ENCODE measurements at regions not wholly inside any gene's neighbourhood (a gene's known extent, or its start where the extent isn't known, plus 50 kb on each side); places are given as distances from the start of the nearest gene placed in this dataset.
A peak's percentile ranks its signal among the peaks of the same experiment; 100 is the strongest.
"Not testable (repeated sequence)": the region's sequence is repeated elsewhere in the genome, so short reads cannot be mapped to it uniquely, and the experiment has no call there.

DNA sequence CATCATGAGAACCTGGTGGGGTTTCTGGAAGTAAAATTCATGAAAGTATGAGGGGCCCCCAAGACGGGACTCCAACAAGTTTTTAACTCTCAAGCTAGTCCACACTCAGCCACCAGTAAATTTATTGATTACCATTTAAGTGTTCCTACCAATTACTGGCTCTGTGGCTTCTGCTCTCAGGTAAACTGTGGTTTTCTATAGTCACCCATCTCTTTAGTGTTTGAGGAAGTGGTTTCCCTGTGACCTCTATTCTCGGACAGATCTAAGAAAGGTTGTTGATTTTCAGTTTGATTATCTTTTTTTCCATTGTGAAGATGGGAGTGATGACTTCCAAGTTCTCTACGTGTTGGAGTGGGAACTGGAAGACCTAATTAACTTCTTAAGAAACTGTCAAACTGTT, 869.6 kb downstream of the CDY1 start:
- not testable (repeated sequence) for DNase-seq (ENCODE audit: low spot score)

DNA sequence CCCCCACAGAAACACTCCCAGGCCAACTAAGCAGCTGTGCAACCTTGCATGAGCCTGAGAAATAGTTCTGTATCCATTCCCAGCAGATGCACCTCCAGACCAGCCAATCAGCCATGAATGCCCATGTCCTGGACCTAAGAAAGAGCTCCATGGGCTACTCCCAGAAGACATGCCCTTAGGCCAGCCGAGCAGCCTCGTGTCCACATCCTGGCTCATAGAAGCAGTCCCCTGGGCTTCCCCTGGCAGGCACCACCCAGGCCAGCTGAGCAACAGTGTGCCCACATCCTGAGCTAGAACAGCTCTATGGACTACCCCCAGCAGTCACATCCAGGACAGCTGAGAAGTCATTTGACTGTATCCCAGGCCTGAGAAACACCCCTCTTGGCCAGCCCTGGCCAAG, 899.5 kb downstream of the CDY1 start:
- DNase-seq (ENCODE audit: low spot score), result not testable (repeated sequence)

- DNase-seq (ENCODE audit: low spot score), result no peak
Measured at GRCh38 chrY:26555015-26555414, 933.1 kb downstream of the CDY1 start.

GRCh38 chrY:26562976-26563375, 941.1 kb downstream of the CDY1 start:
- peak; percentile 0 for DNase-seq (ENCODE audit: low spot score)

Data from NAMALWA (cell line).